ENCODE measurements at regions not wholly inside any gene's neighbourhood (a gene's known extent, or its start where the extent isn't known, plus 50 kb on each side); places are given as distances from the start of the nearest gene placed in this dataset.

GRCh38 chr4:138565576-138565975 lies 323.4 kb upstream of the SLC7A11 start:
- TF ChIP-seq POLR2AphosphoS5 (IDR thresholded peaks at IDR 0.05; ENCODE audit: low read depth, low read length) (no peak), TAF1 (IDR thresholded peaks at IDR 0.05; ENCODE audit: borderline replicate concordance, insufficient read depth, low read length) (no peak), FOXP2 (optimal IDR thresholded peaks at IDR 0.05; ENCODE audit: borderline replicate concordance, extremely low read depth, extremely low read length, insufficient read depth) (no peak), SIN3A (IDR thresholded peaks at IDR 0.05; ENCODE audit: borderline replicate concordance, insufficient read depth, low read length) (no peak), REST (IDR thresholded peaks at IDR 0.05; ENCODE audit: insufficient read depth in 1 of 2, low read depth in 2 of 2, low read length in 2 of 2) (no peak)

GRCh38 chr4:138562544-138562991 lies 320.4 kb upstream of the SLC7A11 start:
- TF ChIP-seq SIN3A (IDR thresholded peaks at IDR 0.05; ENCODE audit: borderline replicate concordance, insufficient read depth, low read length): no peak
- no peak for TF ChIP-seq POLR2AphosphoS5 (IDR thresholded peaks at IDR 0.05; ENCODE audit: low read depth, low read length)
- no peak for TF ChIP-seq FOXP2 (optimal IDR thresholded peaks at IDR 0.05; ENCODE audit: borderline replicate concordance, extremely low read depth, extremely low read length, insufficient read depth)
- no peak for TF ChIP-seq TAF1 (IDR thresholded peaks at IDR 0.05; ENCODE audit: borderline replicate concordance, insufficient read depth, low read length)
- TF ChIP-seq REST (IDR thresholded peaks at IDR 0.05; ENCODE audit: insufficient read depth in 1 of 2, low read depth in 2 of 2, low read length in 2 of 2): no peak

- TF ChIP-seq REST (IDR thresholded peaks at IDR 0.05; ENCODE audit: insufficient read depth in 1 of 2, low read depth in 2 of 2, low read length in 2 of 2) (no peak), FOXP2 (optimal IDR thresholded peaks at IDR 0.05; ENCODE audit: borderline replicate concordance, extremely low read depth, extremely low read length, insufficient read depth) (no peak), POLR2AphosphoS5 (IDR thresholded peaks at IDR 0.05; ENCODE audit: low read depth, low read length) (no peak), SIN3A (IDR thresholded peaks at IDR 0.05; ENCODE audit: borderline replicate concordance, insufficient read depth, low read length) (no peak), TAF1 (IDR thresholded peaks at IDR 0.05; ENCODE audit: borderline replicate concordance, insufficient read depth, low read length) (no peak)
Measured at GRCh38 chr4:138561906-138562305, 319.8 kb upstream of the SLC7A11 start.

GRCh38 chr4:138561276-138561880 lies 319.2 kb upstream of the SLC7A11 start:
- TF ChIP-seq FOXP2 (optimal IDR thresholded peaks at IDR 0.05; ENCODE audit: borderline replicate concordance, extremely low read depth, extremely low read length, insufficient read depth) (no peak), POLR2AphosphoS5 (IDR thresholded peaks at IDR 0.05; ENCODE audit: low read depth, low read length) (no peak), SIN3A (IDR thresholded peaks at IDR 0.05; ENCODE audit: borderline replicate concordance, insufficient read depth, low read length) (no peak), REST (IDR thresholded peaks at IDR 0.05; ENCODE audit: insufficient read depth in 1 of 2, low read depth in 2 of 2, low read length in 2 of 2) (no peak), TAF1 (IDR thresholded peaks at IDR 0.05; ENCODE audit: borderline replicate concordance, insufficient read depth, low read length) (no peak)

Data from PFSK-1 (cell line).